Neural cell (in vitro differentiated cells): ENCODE measurements at regions not wholly inside any gene's neighbourhood (a gene's known extent, or its start where the extent isn't known, plus 50 kb on each side); places are given as distances from the start of the nearest gene placed in this dataset.

Experiments
- H2AFZ ChIP-seq: fragments of 200-600, 300-800 bp; sonication (generic), shearing (Covaris generic); 2 replicates; pipeline ENCODE4 v1.6.0; 2014; ENCODE audit warnings: low read depth, mild to moderate bottlenecking, antibody characterized with exemption, low read length, moderate library complexity
- H3F3A ChIP-seq: fragments of 200-600 bp; shearing (Covaris generic); 2 replicates; pipeline ENCODE4 v1.6.1; 2016; ENCODE audit warnings: mild to moderate bottlenecking, moderate library complexity, mixed read lengths, antibody characterized with exemption, low read length; ENCODE audit not compliant: insufficient read depth, poor library complexity, severe bottlenecking
- H3K27ac ChIP-seq: fragments of 200-600, 300-800 bp; sonication (generic), shearing (Covaris generic); 2 replicates; pipeline ENCODE4 v1.5.1; 2014; ENCODE audit warnings: mild to moderate bottlenecking, low read length, moderate library complexity
- H3K27me3 ChIP-seq: fragments of 300-800, 200-600 bp; sonication (generic), shearing (Covaris generic); 2 replicates; pipeline ENCODE4 v1.6.0; 2014; ENCODE audit warnings: mild to moderate bottlenecking, low read depth, low read length, moderate library complexity; ENCODE audit not compliant: insufficient read depth
- H3K36me3 ChIP-seq: fragments of 300-800, 200-600 bp; sonication (generic), shearing (Covaris generic); 2 replicates; pipeline ENCODE4 v1.5.1; 2014; ENCODE audit warnings: mild to moderate bottlenecking, antibody characterized with exemption, low read length, moderate library complexity; ENCODE audit not compliant: insufficient read depth
- H3K4me2 ChIP-seq: fragments of 300-800, 200-600 bp; sonication (generic), shearing (Covaris generic); 2 replicates; pipeline ENCODE4 v1.6.0; 2014; ENCODE audit warnings: mild to moderate bottlenecking, low read length
- H3K4me3 ChIP-seq: fragments of 300-800, 200-600 bp; sonication (generic), shearing (Covaris generic); 2 replicates; pipeline ENCODE4 v1.5.1; 2014; ENCODE audit warnings: mild to moderate bottlenecking, low read length, moderate library complexity
- H3K79me2 ChIP-seq: fragments of 200-600 bp; shearing (Covaris generic); replicated peaks from 2 replicates; pipeline ENCODE4 v1.6.0; 2014; ENCODE audit warnings: mild to moderate bottlenecking, low read length, moderate library complexity; ENCODE audit not compliant: insufficient read depth
- H3K9ac ChIP-seq: fragments of 300-800, 200-600 bp; sonication (generic), shearing (Covaris generic); 2 replicates; pipeline ENCODE4 v1.6.1; 2016; ENCODE audit warnings: mild to moderate bottlenecking, low read length, mixed read lengths
- H3K9me2 ChIP-seq: fragments of 200-600 bp; shearing (Covaris generic); 2 replicates; pipeline ENCODE4 v1.6.1; 2016; ENCODE audit warnings: mild to moderate bottlenecking, low read length, mixed read lengths; ENCODE audit not compliant: insufficient read depth
- H3K9me3 ChIP-seq: fragments of 200-600, 300-800 bp; sonication (generic), shearing (Covaris generic); 2 replicates; pipeline ENCODE4 v1.6.1; 2016; ENCODE audit warnings: mild to moderate bottlenecking, mixed run types, low read length, moderate library complexity, mixed read lengths
- H4K20me1 ChIP-seq: fragments of 200-600 bp; shearing (Covaris generic); 2 replicates; pipeline ENCODE4 v1.6.1; 2016; ENCODE audit warnings: mild to moderate bottlenecking, mixed run types; ENCODE audit not compliant: insufficient read depth
- CTCF ChIP-seq: fragments of 450-650 bp; IDR thresholded peaks from 2 replicates; pipeline ENCODE4 v1.5.1; 2014; ENCODE audit warnings: antibody characterized with exemption, mild to moderate bottlenecking, moderate library complexity; ENCODE audit not compliant: poor library complexity, severe bottlenecking
- EP300 ChIP-seq: fragments of 450-650 bp; conservative IDR thresholded peaks from 2 replicates; pipeline ENCODE4 v1.6.1; 2014; ENCODE audit warnings: antibody characterized with exemption, mild to moderate bottlenecking, moderate library complexity; ENCODE audit not compliant: poor library complexity, severe bottlenecking
- EZH2 ChIP-seq: fragments of 200-600, 300-800 bp; shearing (Covaris generic), sonication (generic); IDR thresholded peaks from 2 replicates; pipeline ENCODE4 v1.6.1; 2014; ENCODE audit warnings: antibody characterized with exemption, low read length, borderline replicate concordance, mild to moderate bottlenecking; ENCODE audit not compliant: insufficient read depth, poor library complexity, severe bottlenecking
- MXI1 ChIP-seq: fragments of 450-650 bp; conservative IDR thresholded peaks from 2 replicates; pipeline ENCODE4 v1.6.1; 2014; ENCODE audit warnings: antibody characterized with exemption, mild to moderate bottlenecking; ENCODE audit not compliant: poor library complexity, severe bottlenecking
- POLR2AphosphoS5 ChIP-seq: IDR thresholded peaks from 2 replicates; pipeline ENCODE4 v1.6.1; 2012
- RAD21 ChIP-seq: fragments of 450-650 bp; conservative IDR thresholded peaks from 2 replicates; pipeline ENCODE4 v1.6.1; 2014; ENCODE audit warnings: antibody characterized with exemption, mild to moderate bottlenecking, moderate library complexity
- SMC3 ChIP-seq: fragments of 450-650 bp; conservative IDR thresholded peaks from 2 replicates; pipeline ENCODE4 v1.6.1; 2014; ENCODE audit warnings: antibody characterized with exemption, mild to moderate bottlenecking, moderate library complexity; ENCODE audit not compliant: poor library complexity
- TAF1 ChIP-seq: IDR thresholded peaks from 2 replicates; pipeline ENCODE4 v1.6.1; 2012; ENCODE audit warnings: low read depth
- TF ChIP-seq, protein P1 (sequence below): IDR thresholded peaks from 2 replicates; pipeline ENCODE4 v1.6.1; 2012; ENCODE audit warnings: borderline replicate concordance

DNA sequence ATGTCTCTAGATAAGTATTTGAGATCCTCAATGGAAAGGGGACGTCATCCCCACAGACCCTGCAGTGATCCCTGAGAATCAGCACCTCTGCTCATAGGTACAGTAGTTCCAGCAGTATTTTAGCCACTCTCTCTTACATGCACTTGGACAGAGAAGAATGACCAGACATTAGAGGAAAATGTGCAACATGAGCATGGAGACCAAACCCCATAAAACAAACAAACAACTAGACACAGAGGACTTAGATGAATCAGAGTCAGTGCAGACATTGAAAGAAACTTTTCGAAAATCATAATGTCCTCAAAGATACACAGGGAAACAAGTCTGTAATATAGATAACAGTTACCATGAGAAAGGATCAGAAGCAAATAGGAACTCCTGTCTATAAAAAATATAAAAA, 108.2 kb downstream of the LYPLAL1 start:
- Histone ChIP-seq H3K27ac (no peak overlapping the region), H3K9me2 (no peaks in the 10 kb centered on the region), H3K9ac (no peak overlapping the region), H3K79me2 (no peaks in the 10 kb centered on the region), H3F3A (no peaks in the 10 kb centered on the region), H3K27me3 (no peaks in the 10 kb centered on the region), H3K4me3 (no peak overlapping the region), H3K4me2 (no peak overlapping the region), H4K20me1 (no peaks in the 10 kb centered on the region), H3K36me3 (no peaks in the 10 kb centered on the region), H2AFZ (no peak overlapping the region), H3K9me3 (no peaks in the 10 kb centered on the region)
- TF ChIP-seq, protein P1, sequence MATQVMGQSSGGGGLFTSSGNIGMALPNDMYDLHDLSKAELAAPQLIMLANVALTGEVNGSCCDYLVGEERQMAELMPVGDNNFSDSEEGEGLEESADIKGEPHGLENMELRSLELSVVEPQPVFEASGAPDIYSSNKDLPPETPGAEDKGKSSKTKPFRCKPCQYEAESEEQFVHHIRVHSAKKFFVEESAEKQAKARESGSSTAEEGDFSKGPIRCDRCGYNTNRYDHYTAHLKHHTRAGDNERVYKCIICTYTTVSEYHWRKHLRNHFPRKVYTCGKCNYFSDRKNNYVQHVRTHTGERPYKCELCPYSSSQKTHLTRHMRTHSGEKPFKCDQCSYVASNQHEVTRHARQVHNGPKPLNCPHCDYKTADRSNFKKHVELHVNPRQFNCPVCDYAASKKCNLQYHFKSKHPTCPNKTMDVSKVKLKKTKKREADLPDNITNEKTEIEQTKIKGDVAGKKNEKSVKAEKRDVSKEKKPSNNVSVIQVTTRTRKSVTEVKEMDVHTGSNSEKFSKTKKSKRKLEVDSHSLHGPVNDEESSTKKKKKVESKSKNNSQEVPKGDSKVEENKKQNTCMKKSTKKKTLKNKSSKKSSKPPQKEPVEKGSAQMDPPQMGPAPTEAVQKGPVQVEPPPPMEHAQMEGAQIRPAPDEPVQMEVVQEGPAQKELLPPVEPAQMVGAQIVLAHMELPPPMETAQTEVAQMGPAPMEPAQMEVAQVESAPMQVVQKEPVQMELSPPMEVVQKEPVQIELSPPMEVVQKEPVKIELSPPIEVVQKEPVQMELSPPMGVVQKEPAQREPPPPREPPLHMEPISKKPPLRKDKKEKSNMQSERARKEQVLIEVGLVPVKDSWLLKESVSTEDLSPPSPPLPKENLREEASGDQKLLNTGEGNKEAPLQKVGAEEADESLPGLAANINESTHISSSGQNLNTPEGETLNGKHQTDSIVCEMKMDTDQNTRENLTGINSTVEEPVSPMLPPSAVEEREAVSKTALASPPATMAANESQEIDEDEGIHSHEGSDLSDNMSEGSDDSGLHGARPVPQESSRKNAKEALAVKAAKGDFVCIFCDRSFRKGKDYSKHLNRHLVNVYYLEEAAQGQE = no peak
- TF ChIP-seq CTCF (no peak), RAD21 (no peak), TAF1 (no peak), POLR2AphosphoS5 (no peak), EP300 (no peak), MXI1 (no peak), SMC3 (no peak), EZH2 (no peak)

DNA sequence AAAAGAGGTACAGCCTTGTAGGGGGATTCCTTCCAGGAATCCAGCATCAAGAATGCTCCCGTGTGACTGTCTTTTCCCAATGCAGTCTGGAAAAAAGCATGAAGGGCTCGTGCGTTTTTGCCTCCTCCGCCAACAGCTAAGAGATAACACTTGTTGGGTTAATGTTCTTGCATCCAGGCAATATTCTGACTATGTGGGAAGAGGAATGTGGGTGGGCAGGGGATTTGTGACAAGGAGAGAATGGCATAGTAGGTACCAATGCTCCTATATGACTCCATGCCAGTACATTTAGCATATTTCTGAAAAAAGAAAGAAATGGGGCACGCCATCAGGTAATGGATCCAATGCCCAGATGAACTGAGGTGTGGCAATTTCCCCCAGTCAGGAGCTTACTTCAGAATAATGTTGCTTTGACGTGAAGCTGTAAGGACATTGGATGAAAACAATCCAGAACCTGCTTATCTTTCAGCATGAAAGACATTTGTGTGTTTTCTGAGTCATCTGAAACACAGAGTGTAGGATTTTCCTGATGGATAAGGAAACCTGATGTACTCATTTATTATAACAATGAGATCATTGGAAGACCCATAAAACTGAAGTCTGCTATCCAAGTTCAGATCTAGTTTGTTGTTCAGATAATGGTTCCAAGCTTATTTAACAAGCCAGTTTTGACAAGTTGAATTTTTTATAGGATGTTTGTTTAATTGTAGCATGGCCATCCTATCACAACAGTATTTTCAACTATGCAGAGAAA, 105.5 kb downstream of the LYPLAL1 start:
- H2AFZ ChIP-seq = no peak overlapping the region
- no peak overlapping the region for H3K9ac ChIP-seq
- H3K9me2 ChIP-seq = no peaks in the 10 kb centered on the region
- H3K4me2 ChIP-seq = no peak overlapping the region
- no peaks in the 10 kb centered on the region for H3K79me2 ChIP-seq
- H4K20me1 ChIP-seq = no peaks in the 10 kb centered on the region
- H3K27me3 ChIP-seq = no peaks in the 10 kb centered on the region
- H3K9me3 ChIP-seq = no peaks in the 10 kb centered on the region
- H3K4me3 ChIP-seq = no peak overlapping the region
- no peaks in the 10 kb centered on the region for H3F3A ChIP-seq
- TF ChIP-seq SMC3 = no peak
- H3K27ac ChIP-seq = no peak overlapping the region
- H3K36me3 ChIP-seq = no peaks in the 10 kb centered on the region
